Adrenal gland (tissue), 9 donors: ENCODE measurements at regions not wholly inside any gene's neighbourhood (a gene's known extent, or its start where the extent isn't known, plus 50 kb on each side); places are given as distances from the start of the nearest gene placed in this dataset.

Experiments
- DNase-seq, 7 donors: peaks; one replicate each; pipeline ENCODE4 v3.0.0-alpha.2; 2019 to 2020
- H3K27ac ChIP-seq, 5 donors: fragments of 200-600 bp; sonication (generic) in 4 of 5; 1 replicate in 3 of 5; 2 replicates in 2 of 5; pipeline versions ENCODE4 v1.5.1 to v1.8.0; 2016 to 2020; ENCODE audit warnings: mild to moderate bottlenecking in 1 of 5
- H3K27me3 ChIP-seq: fragments of 200-600 bp; 2 replicates; pipeline ENCODE4 v1.8.0; 2021
- H3K36me3 ChIP-seq, 2 donors: fragments of 200-600 bp; replicated peaks in 1 of 2; 1 replicate in 1 of 2; 2 replicates in 1 of 2; pipeline versions ENCODE4 v1.5.1 to v1.8.0; 2018 to 2022
- H3K4me1 ChIP-seq, 2 donors: fragments of 200-600 bp; replicated peaks in 1 of 2; 1 replicate in 1 of 2; 2 replicates in 1 of 2; pipeline versions ENCODE4 v1.5.1 to v1.8.0; 2018 to 2021
- H3K4me3 ChIP-seq, 4 donors: fragments of 200-600 bp; sonication (generic) in 3 of 4; one replicate each; pipeline ENCODE4 v1.5.1; 2016 to 2018
- H3K9me3 ChIP-seq, 3 donors: fragments of 200-600 bp; sonication (generic) in 1 of 3; replicated peaks in 1 of 3; 1 replicate in 2 of 3; 2 replicates in 1 of 3; pipeline versions ENCODE4 v1.5.1 to v1.8.0; 2016 to 2021
- CTCF ChIP-seq, 6 experiments: fragments of 450-650 bp in 4 of 6; fragments of 200-600 bp in 2 of 6; sonication (generic) in 1 of 6; IDR thresholded peaks; 1 replicate in 5 of 6; 2 replicates in 1 of 6; pipeline versions ENCODE4 v1.5.1 to v1.8.0; 2016 to 2021; ENCODE audit warnings: antibody characterized with exemption in 6 of 6, mild to moderate bottlenecking in 2 of 6, moderate library complexity in 1 of 6
- POLR2A ChIP-seq, 2 donors: fragments of 450-650 bp; IDR thresholded peaks; one replicate each; pipeline ENCODE4 v1.6.1; 2017; ENCODE audit warnings: antibody characterized with exemption in 2 of 2, mild to moderate bottlenecking in 2 of 2, moderate library complexity in 1 of 2
- WGBS, 4 donors: extraction: QIAGEN DNeasy Blood & Tissue Kit in 2 of 4; methylation state at CpG; one replicate each; pipeline versions ENCODE4 v1.1.5 to v1.1.7; 2013 to 2017; 5-methylcytosine and 5-hydroxymethylcytosine counted together
- intact Hi-C, 2 donors: fragments of 100-400 bp; cut with DNase I; formaldehyde crosslinking; loops; one replicate each; pipeline versions ENCODE4 v1.14.1 to v1.15.0; 2022 to 2023
- donor health status: healthy with polysubstance abuse.
- donor health status: Bipolar disorder and iron deficiency.
- donor health status: DM: yes; HTN: yes; CAD: no.
- donor health status: DM: no; HTN: no; CAD: no.
- donor health status: DM: no; HTN: no; CAD: no.

DNA sequence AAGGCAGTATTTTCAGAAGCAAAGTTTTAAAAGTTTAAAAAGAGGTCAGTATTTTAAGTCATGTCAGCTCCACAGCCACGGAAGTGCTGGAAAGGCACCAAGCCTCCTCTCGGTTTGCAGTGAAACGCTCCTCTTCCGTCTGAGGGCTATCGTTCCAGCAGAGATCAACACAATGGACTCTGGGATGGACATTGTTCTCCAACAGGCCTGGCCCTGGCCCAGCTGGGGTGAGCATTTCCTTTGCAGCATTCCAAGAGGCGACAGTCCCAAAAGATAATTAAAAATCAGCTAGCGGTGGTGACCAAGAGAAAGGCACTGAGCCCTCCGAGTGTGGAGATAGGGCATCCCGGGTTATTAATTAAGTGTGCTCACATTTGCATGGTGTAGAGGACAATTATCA, 95.9 kb upstream of the LCLAT1 start:
- Histone ChIP-seq H3K9me3 (no peaks in the 10 kb centered on the region), H3K27me3 (no peaks in the 10 kb centered on the region), H3K4me1 (no peaks in the 10 kb centered on the region), H3K36me3 (no peaks in the 10 kb centered on the region), H3K27ac (peak overlapping the region in 2 of 5 donors; percentile 25 to 26), H3K4me3 (no peak overlapping the region)
- WGBS, 4 donors = 50 to 73% (median 58%) methylated on average over 9 of the region's 9 CpGs
- DNase-seq = peak in 6 of 7 donors; percentile 26 to 80 (median 52)
- no peak for TF ChIP-seq POLR2A (IDR thresholded peaks at IDR 0.05)
- no peak for TF ChIP-seq CTCF (IDR thresholded peaks at IDR 0.05)
- intact Hi-C loops = no loop called here

DNA sequence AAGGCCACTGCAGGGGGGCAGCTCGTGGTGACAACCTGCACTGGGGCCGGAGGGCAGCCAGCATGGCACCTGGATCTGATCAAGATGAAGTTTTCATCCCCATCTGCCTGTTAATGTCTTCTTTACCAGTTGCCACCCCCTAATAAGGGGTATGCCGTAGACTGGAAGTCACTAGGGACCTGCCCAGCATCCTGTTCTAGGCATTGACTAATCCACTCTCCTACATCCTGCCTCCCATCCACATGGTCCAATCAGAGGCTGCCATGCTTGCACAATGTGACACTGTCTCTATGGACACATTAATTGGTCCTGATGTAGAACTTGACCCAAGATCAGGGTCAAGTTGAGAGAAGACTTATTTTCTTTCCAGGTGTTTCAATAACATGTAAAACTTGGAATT, 95.1 kb upstream of the LCLAT1 start:
- H3K36me3 ChIP-seq = no peaks in the 10 kb centered on the region
- no peaks in the 10 kb centered on the region for H3K4me1 ChIP-seq
- 62 to 75% (median 72%) methylated on average over 3 of the region's 3 CpGs for WGBS, 4 donors
- no peaks in the 10 kb centered on the region for H3K9me3 ChIP-seq
- H3K27me3 ChIP-seq = no peaks in the 10 kb centered on the region
- TF ChIP-seq POLR2A (IDR thresholded peaks at IDR 0.05) (no peak), CTCF (IDR thresholded peaks at IDR 0.05) (no peak)
- H3K27ac ChIP-seq = peak overlapping the region in 1 of 5 donors; percentile 25
- H3K4me3 ChIP-seq = no peak overlapping the region
- DNase-seq = no peak
- intact Hi-C loops = no loop called here

DNA sequence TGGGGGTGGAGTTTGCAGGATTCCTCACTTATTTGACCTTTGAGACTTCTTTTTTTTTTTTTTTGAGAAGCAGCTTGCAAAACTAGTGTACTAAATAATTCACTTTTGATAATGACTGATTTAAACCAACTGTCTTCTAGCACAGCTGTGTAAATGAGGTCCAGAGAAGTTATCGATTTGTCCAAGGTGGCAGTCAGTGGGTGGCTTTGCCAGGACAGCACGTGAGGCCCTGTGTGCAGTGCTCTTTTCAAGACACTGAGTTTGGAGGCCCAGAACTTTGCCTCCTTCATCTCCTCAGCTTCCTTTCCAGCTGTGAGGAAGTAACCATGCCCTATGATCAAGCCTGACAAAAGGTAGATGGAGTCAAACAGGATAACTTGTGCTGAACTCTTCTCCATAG, 92.9 kb upstream of the LCLAT1 start:
- Histone ChIP-seq H3K27me3 (no peaks in the 10 kb centered on the region), H3K4me3 (no peak overlapping the region), H3K9me3 (no peaks in the 10 kb centered on the region), H3K27ac (no peak overlapping the region), H3K36me3 (no peaks in the 10 kb centered on the region), H3K4me1 (no peaks in the 10 kb centered on the region)
- intact Hi-C loops = no loop called here
- WGBS, 4 donors = 77 to 87% (median 84%) methylated on average over 2 of the region's 2 CpGs
- TF ChIP-seq POLR2A (IDR thresholded peaks at IDR 0.05) (no peak), CTCF (IDR thresholded peaks at IDR 0.05) (no peak)
- DNase-seq = no peak

DNA sequence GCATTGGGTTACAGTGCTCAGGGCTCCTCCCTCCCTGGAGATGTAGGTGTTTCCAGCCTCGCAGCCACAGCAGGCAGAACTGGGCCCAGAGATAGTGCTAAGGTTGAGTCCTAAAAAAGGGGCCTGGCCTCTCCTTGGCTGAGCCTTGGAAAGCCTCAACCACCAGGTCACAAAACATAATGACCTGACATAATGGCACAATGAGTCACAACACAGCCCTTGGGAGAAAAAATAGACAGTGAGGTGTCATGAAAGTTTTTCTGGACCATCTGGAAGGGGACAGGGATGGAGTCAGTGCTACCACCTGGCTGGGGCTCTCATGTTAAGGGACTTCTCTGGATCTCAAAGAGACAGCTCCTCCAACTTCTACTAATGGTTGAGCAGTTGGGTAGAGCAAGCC, 92.4 kb upstream of the LCLAT1 start:
- H3K4me1 ChIP-seq = no peaks in the 10 kb centered on the region
- no peak for DNase-seq
- TF ChIP-seq POLR2A (IDR thresholded peaks at IDR 0.05) = no peak
- TF ChIP-seq CTCF (IDR thresholded peaks at IDR 0.05) = no peak
- no peak overlapping the region for H3K4me3 ChIP-seq
- H3K36me3 ChIP-seq = no peaks in the 10 kb centered on the region
- 80 to 92% (median 91%) methylated on average over 1 of the region's 1 CpG; no CpG with 5 or more reads in 1 of the 4 donors for whole genome bisulfite sequencing, 4 donors
- no peaks in the 10 kb centered on the region for H3K27me3 ChIP-seq
- intact Hi-C loops = no loop called here
- H3K27ac ChIP-seq = no peak overlapping the region
- no peaks in the 10 kb centered on the region for H3K9me3 ChIP-seq
